Uterus (tissue), 2 donors: ENCODE measurements at regions not wholly inside any gene's neighbourhood (a gene's known extent, or its start where the extent isn't known, plus 50 kb on each side); places are given as distances from the start of the nearest gene placed in this dataset.

ENCODE experiments used
- CTCF ChIP-seq, 4 experiments: fragments of 200-600 bp in 2 of 4; fragments of 450-650 bp in 2 of 4; sonication (generic) in 2 of 4; IDR thresholded peaks; one replicate each; pipeline ENCODE4 v1.5.1; 2016 to 2019; ENCODE audit warnings: antibody characterized with exemption in 4 of 4, mild to moderate bottlenecking in 2 of 4, moderate library complexity in 1 of 4
- POLR2A ChIP-seq, 2 donors: fragments of 450-650 bp; IDR thresholded peaks; one replicate each; pipeline ENCODE4 v1.6.1; 2016; ENCODE audit warnings: antibody characterized with exemption in 2 of 2, mild to moderate bottlenecking in 1 of 2, moderate library complexity in 1 of 2

DNA sequence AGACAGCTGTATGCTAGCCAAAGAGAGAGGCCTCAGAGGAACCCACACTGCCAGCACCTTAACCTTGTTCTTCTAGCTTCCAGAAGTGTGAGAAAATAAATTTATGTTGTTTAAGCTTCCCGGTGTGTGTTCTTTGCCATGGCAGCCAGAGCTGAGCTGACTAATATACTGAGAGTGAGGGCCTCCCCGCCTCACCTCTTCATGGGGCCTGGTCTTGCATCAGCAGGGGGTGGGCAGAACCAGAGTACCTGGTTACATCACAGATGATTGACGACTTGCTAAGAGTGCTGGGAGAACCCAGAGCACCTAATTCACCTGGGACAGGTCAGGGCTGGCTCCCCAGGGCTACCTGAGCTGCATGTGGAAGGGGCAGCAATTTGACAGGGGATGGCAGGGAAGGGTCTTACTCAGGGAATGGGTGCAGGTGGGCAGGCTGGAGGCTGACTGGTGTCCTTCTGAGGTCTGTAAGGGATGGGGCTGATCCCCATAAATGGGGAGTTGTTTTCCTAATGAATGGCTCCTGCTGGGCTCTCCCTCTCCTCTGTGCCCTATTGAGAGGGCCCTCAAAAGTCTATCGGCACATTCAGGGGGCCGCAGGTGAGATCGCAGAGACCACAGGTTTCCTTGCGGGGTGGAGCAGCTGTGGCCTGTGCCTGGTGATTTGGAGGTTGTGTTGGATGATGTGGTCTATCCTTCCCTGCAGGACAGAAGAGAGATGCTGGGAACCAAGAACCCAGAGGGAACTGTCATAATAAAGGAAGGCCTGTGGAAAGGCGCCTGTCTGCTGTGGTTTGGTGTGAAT lies 60.6 kb upstream of the ETV3 start:
- TF ChIP-seq CTCF (IDR thresholded peaks at IDR 0.05) (no peak), POLR2A (IDR thresholded peaks at IDR 0.05) (no peak)
